ENCODE measurements at regions not wholly inside any gene's neighbourhood (a gene's known extent, or its start where the extent isn't known, plus 50 kb on each side); places are given as distances from the start of the nearest gene placed in this dataset.

GRCh38 chr9:7912037-7912535, 112.5 kb upstream of the DMAC1 start:
- DNase-seq (ENCODE audit: low spot score) (no peak), ATAC-seq (peak; percentile 38)
- intact Hi-C loops (cut with DNase I): no loop called here

- peak; percentile 78 for ATAC-seq
- intact Hi-C loops (cut with DNase I): no loop called here
- peak; percentile 58 for DNase-seq (ENCODE audit: low spot score)
These were observed 110.9 kb upstream of the DMAC1 start for GRCh38 chr9:7910426-7911020.

GRCh38 chr9:7909537-7909936, 110.0 kb upstream of the DMAC1 start:
- intact Hi-C loops (cut with DNase I): no loop called here
- DNase-seq (ENCODE audit: low spot score): no peak
- peak; percentile 23 for ATAC-seq

- DNase-seq (ENCODE audit: low spot score) (no peak), ATAC-seq (no peak)
- intact Hi-C loops (cut with DNase I): no loop called here
These were observed 108.2 kb upstream of the DMAC1 start for GRCh38 chr9:7907551-7908337.

- ATAC-seq (no peak), DNase-seq (ENCODE audit: low spot score) (no peak)
- intact Hi-C loops (cut with DNase I): no loop called here
These were observed 107.4 kb upstream of the DMAC1 start for GRCh38 chr9:7906783-7907550.

GRCh38 chr9:7901621-7902020, 102.0 kb upstream of the DMAC1 start:
- ATAC-seq (no peak), DNase-seq (ENCODE audit: low spot score) (no peak)
- intact Hi-C loops (cut with DNase I): no loop called here

- DNase-seq (ENCODE audit: low spot score) (no peak), ATAC-seq (no peak)
- intact Hi-C loops (cut with DNase I): no loop called here
These were observed 101.0 kb upstream of the DMAC1 start for GRCh38 chr9:7900541-7900940.

GRCh38 chr9:7899753-7900152, 100.2 kb upstream of the DMAC1 start:
- no peak for DNase-seq (ENCODE audit: low spot score)
- intact Hi-C loops (cut with DNase I): no loop called here

GRCh38 chr9:7894231-7894630, 94.7 kb upstream of the DMAC1 start:
- DNase-seq (ENCODE audit: low spot score): no peak
- ATAC-seq: no peak
- intact Hi-C loops (cut with DNase I): no loop called here

More at GRCh38 chr9:7899753-7900152, 100.2 kb upstream of the DMAC1 start:
- no peak for ATAC-seq

- ATAC-seq (no peak), DNase-seq (ENCODE audit: low spot score) (no peak)
- intact Hi-C loops (cut with DNase I): no loop called here
These were observed 93.4 kb upstream of the DMAC1 start for GRCh38 chr9:7892975-7893374.

GRCh38 chr9:7879551-7880245, 80.1 kb upstream of the DMAC1 start:
- ATAC-seq (no peak), DNase-seq (ENCODE audit: low spot score) (no peak)
- intact Hi-C loops (cut with DNase I): no loop called here

- DNase-seq (ENCODE audit: low spot score) (no peak), ATAC-seq (no peak)
- intact Hi-C loops (cut with DNase I): no loop called here
These were observed 72.6 kb upstream of the DMAC1 start for GRCh38 chr9:7871977-7872730.

GRCh38 chr9:7869340-7869739, 69.8 kb upstream of the DMAC1 start:
- ATAC-seq (no peak), DNase-seq (ENCODE audit: low spot score) (no peak)
- intact Hi-C loops (cut with DNase I): no loop called here

GRCh38 chr9:7862170-7862569, 62.6 kb upstream of the DMAC1 start:
- intact Hi-C loops (cut with DNase I): no loop called here
- no peak for DNase-seq (ENCODE audit: low spot score)
- ATAC-seq: no peak

- intact Hi-C loops (cut with DNase I): no loop called here
- DNase-seq (ENCODE audit: low spot score) (no peak), ATAC-seq (no peak)
These were observed 61.5 kb upstream of the DMAC1 start for GRCh38 chr9:7861086-7861485.

- no peak for DNase-seq (ENCODE audit: low spot score)
- ATAC-seq: no peak
- intact Hi-C loops (cut with DNase I): no loop called here
These were observed 60.7 kb upstream of the DMAC1 start for GRCh38 chr9:7860335-7860709.

GRCh38 chr9:7859701-7860334, 60.2 kb upstream of the DMAC1 start:
- intact Hi-C loops (cut with DNase I): no loop called here
- DNase-seq (ENCODE audit: low spot score) (no peak), ATAC-seq (no peak)

GRCh38 chr9:7858166-7858565, 58.6 kb upstream of the DMAC1 start:
- DNase-seq (ENCODE audit: low spot score) (no peak), ATAC-seq (no peak)
- intact Hi-C loops (cut with DNase I): no loop called here

All from sciatic nerve (tissue), 2 donors.